Esophagus muscularis mucosa (tissue), 3 donors: ENCODE measurements at regions not wholly inside any gene's neighbourhood (a gene's known extent, or its start where the extent isn't known, plus 50 kb on each side); places are given as distances from the start of the nearest gene placed in this dataset.

ENCODE experiments used
- POLR2A ChIP-seq: fragments of 450-650 bp; IDR thresholded peaks from one replicate; pipeline ENCODE4 v1.6.1; 2017; ENCODE audit warnings: antibody characterized with exemption, moderate library complexity, mild to moderate bottlenecking, low read depth
- POLR2AphosphoS5 ChIP-seq, 2 donors: sonication (generic); formaldehyde crosslinking; IDR thresholded peaks; one replicate each; pipeline ENCODE4 v1.6.1; 2017; ENCODE audit warnings: antibody characterized with exemption in 2 of 2
- TF ChIP-seq, protein P1 (sequence below), 3 experiments: fragments of 200-600 bp in 2 of 3; fragments of 450-650 bp in 1 of 3; sonication (generic) in 2 of 3; IDR thresholded peaks; one replicate each; pipeline ENCODE4 v1.5.1; 2017 to 2019; ENCODE audit warnings: antibody characterized with exemption in 3 of 3, mild to moderate bottlenecking in 2 of 3, moderate library complexity in 1 of 3

DNA sequence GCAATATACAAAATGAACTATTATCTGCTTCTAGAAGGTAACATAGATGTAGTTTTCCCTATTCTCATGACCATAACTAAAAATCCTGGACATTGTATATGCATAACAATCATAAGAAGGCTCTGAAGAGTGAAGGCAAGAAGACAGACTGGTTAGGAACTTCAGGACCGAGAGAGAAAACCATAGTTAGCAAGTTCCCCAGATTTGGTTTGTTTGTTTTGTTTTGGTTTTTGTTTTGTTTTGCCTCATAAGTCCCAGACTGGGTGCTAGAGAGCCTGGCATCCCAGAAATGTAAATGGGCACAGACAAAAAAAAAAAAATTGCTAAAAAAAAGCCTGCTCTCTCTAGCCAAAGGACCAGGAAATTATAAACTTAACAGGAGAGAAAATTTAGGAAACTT is 192.2 kb upstream of the FBXO11 start:
- TF ChIP-seq POLR2A: no peak
- TF ChIP-seq, protein P1, sequence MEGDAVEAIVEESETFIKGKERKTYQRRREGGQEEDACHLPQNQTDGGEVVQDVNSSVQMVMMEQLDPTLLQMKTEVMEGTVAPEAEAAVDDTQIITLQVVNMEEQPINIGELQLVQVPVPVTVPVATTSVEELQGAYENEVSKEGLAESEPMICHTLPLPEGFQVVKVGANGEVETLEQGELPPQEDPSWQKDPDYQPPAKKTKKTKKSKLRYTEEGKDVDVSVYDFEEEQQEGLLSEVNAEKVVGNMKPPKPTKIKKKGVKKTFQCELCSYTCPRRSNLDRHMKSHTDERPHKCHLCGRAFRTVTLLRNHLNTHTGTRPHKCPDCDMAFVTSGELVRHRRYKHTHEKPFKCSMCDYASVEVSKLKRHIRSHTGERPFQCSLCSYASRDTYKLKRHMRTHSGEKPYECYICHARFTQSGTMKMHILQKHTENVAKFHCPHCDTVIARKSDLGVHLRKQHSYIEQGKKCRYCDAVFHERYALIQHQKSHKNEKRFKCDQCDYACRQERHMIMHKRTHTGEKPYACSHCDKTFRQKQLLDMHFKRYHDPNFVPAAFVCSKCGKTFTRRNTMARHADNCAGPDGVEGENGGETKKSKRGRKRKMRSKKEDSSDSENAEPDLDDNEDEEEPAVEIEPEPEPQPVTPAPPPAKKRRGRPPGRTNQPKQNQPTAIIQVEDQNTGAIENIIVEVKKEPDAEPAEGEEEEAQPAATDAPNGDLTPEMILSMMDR (IDR thresholded peaks at IDR 0.05): no peak
- TF ChIP-seq POLR2AphosphoS5 (IDR thresholded peaks at IDR 0.05): no peak
